ENCODE measurements at regions not wholly inside any gene's neighbourhood (a gene's known extent, or its start where the extent isn't known, plus 50 kb on each side); places are given as distances from the start of the nearest gene placed in this dataset.

DNA sequence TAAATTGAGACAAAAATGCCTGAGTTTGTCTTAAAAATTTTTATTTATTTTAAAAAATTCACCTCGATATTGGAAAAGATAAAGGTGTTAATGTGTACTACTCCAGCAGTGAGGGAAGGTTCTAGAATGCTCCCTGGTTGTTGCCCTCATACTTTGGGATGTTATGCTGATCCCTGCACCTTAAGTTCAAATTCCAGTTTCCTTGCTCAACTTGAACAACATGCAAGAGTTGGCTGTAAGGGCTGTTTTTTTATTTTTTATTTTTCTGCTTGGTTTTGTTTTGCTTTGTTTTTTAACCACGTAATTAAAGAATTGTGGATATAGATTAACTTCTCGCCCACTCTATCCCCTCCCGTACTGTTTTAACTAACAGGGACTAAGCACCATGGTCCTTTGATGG is 158.7 kb upstream of the CITED2 start:
- no peak for DNase-seq (ENCODE audit: low spot score in 2 of 2)
- peak overlapping the region; percentile 33 for H3K27ac ChIP-seq
- H3K4me3 ChIP-seq: no peak overlapping the region
- H3K9me3 ChIP-seq: no peaks in the 10 kb centered on the region
- H3K36me3 ChIP-seq: no peaks in the 10 kb centered on the region
- H3K27me3 ChIP-seq: no peaks in the 10 kb centered on the region
- 87% methylated on average over 4 of the region's 4 CpGs for whole genome bisulfite sequencing
- peaks cover 26% of the 10 kb centered on the region for H3K4me1 ChIP-seq
- no peak for TF ChIP-seq POLR2A (IDR thresholded peaks at IDR 0.05)
- TF ChIP-seq EP300 (IDR thresholded peaks at IDR 0.05): no peak
- TF ChIP-seq POLR2AphosphoS5 (IDR thresholded peaks at IDR 0.05): no peak
- TF ChIP-seq, protein P1, sequence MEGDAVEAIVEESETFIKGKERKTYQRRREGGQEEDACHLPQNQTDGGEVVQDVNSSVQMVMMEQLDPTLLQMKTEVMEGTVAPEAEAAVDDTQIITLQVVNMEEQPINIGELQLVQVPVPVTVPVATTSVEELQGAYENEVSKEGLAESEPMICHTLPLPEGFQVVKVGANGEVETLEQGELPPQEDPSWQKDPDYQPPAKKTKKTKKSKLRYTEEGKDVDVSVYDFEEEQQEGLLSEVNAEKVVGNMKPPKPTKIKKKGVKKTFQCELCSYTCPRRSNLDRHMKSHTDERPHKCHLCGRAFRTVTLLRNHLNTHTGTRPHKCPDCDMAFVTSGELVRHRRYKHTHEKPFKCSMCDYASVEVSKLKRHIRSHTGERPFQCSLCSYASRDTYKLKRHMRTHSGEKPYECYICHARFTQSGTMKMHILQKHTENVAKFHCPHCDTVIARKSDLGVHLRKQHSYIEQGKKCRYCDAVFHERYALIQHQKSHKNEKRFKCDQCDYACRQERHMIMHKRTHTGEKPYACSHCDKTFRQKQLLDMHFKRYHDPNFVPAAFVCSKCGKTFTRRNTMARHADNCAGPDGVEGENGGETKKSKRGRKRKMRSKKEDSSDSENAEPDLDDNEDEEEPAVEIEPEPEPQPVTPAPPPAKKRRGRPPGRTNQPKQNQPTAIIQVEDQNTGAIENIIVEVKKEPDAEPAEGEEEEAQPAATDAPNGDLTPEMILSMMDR (IDR thresholded peaks at IDR 0.05): no peak

DNA sequence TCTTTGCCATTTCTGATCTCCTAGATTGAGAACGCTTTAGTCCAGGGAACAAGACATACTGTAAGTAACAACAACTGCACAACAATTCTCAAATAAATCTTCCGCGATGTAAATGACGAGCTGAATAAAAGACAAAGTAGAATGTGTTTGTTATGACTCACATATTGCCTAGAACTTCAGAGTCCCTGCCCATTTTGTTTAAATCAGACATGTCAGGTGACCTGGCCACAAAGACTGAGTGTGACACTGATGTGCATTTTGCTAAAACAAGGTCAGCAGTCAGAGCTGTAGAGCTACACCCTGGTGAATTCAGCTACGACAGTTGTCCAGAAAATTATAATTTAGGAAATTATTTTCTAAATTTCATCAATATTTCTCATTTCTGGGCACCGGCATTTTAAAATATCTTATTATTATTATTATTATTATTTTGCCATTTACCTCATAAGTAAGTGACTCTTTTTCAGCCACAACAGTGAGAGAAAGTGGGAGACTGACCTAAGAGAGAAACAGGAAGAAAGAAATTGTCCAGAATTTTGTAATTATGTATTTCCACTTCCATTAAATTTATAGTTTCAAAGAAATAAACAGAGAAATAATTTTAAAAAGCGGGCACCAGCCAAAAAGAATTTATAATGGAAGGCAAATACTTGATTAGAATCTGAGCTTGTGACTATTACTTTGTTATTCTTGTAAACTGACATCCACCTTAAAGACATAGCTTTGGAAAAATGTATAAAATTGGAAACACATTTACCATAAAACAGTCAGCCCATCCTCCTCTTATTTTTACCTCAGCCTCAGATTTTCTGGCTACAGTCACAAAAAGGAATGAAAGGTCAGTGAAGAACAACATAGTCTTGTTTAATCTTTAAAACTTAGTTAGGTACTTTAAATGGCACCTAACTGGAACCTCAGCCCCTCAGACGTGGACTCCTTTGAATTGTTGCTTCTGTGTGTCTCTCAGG is 157.0 kb upstream of the CITED2 start:
- H3K4me1 ChIP-seq: peaks cover 26% of the 10 kb centered on the region
- H3K9me3 ChIP-seq: no peaks in the 10 kb centered on the region
- no peak overlapping the region for H3K4me3 ChIP-seq
- no peaks in the 10 kb centered on the region for H3K36me3 ChIP-seq
- H3K27me3 ChIP-seq: no peaks in the 10 kb centered on the region
- TF ChIP-seq POLR2AphosphoS5 (IDR thresholded peaks at IDR 0.05) (no peak), EP300 (IDR thresholded peaks at IDR 0.05) (no peak), POLR2A (IDR thresholded peaks at IDR 0.05) (no peak)
- TF ChIP-seq, protein P1 (IDR thresholded peaks at IDR 0.05): no peak
- 64% methylated on average over 8 of the region's 8 CpGs for WGBS
- DNase-seq (ENCODE audit: low spot score in 2 of 2): no peak
- H3K27ac ChIP-seq: no peak overlapping the region

DNA sequence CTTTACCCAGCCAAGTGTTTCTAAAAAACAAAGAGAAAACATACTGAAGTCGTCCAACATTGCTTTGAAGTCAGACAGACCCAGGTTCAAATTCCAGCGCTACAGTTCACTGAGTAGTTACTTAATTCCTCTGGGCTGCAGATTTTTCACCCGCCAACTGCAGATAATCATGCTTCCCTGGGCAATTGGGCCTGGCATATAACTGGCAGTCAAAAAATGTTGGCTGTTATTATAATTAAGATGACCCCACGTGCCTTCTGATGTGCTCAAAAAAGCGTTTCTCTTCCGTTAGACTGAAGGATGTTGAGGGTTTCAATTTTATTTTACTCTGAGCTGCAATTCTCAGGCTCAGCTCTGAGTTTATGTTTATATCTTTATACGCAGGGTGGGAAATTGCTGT is 156.1 kb upstream of the CITED2 start:
- Histone ChIP-seq H3K9me3 (no peaks in the 10 kb centered on the region), H3K36me3 (no peaks in the 10 kb centered on the region), H3K27me3 (no peaks in the 10 kb centered on the region), H3K27ac (no peak overlapping the region), H3K4me3 (no peak overlapping the region), H3K4me1 (peaks cover 26% of the 10 kb centered on the region)
- WGBS: 80% methylated on average over 7 of the region's 7 CpGs
- TF ChIP-seq, protein P1 (IDR thresholded peaks at IDR 0.05): no peak
- TF ChIP-seq POLR2A (IDR thresholded peaks at IDR 0.05) (no peak), EP300 (IDR thresholded peaks at IDR 0.05) (no peak), POLR2AphosphoS5 (IDR thresholded peaks at IDR 0.05) (no peak)
- DNase-seq (ENCODE audit: low spot score in 2 of 2): no peak

DNA sequence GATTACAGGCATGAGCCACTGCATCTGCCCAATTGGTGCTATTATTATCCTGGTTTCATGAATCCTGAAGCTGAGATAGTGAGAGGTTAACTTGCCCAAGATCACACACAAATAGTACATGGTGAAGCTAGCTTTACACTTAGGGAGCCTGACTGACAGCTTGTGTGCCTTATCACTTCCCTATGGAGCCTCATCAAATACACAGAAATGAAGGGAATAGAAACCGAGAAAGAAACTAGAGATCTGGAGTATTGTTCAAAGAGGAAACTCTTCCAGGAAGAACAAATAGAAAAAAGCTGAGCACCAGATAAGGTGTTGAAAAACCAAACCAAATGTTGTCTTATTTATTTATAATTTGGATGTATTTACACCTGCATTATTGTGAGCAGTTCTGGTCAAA is 155.0 kb upstream of the CITED2 start:
- TF ChIP-seq POLR2AphosphoS5 (IDR thresholded peaks at IDR 0.05) (no peak), POLR2A (IDR thresholded peaks at IDR 0.05) (no peak), EP300 (IDR thresholded peaks at IDR 0.05) (no peak)
- TF ChIP-seq, protein P1 (IDR thresholded peaks at IDR 0.05): no peak
- peaks cover 26% of the 10 kb centered on the region for H3K4me1 ChIP-seq
- no peaks in the 10 kb centered on the region for H3K9me3 ChIP-seq
- DNase-seq (ENCODE audit: low spot score in 2 of 2): no peak
- no peaks in the 10 kb centered on the region for H3K36me3 ChIP-seq
- WGBS: 94% methylated on average over 1 of the region's 1 CpG
- H3K4me3 ChIP-seq: no peak overlapping the region
- H3K27me3 ChIP-seq: no peaks in the 10 kb centered on the region
- no peak overlapping the region for H3K27ac ChIP-seq

DNA sequence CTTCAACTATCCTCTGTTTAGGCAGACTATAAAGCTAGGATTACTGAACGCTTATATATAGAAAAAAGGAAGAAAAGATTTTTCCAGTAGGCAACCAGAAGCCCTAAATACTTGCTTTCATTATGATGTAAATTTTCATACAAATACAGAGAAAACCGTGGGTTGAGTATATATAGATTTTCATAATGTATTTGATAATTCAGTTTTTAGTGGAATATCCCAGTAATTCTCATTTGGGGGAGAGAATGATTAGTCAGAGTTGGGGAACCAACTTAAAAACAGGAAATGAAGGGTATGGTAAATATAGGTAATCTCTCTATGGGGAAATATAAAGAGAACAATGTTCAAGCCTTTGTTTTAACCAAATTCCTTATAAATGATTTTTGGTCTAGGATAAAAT is 154.0 kb upstream of the CITED2 start:
- no peak overlapping the region for H3K27ac ChIP-seq
- no peak for TF ChIP-seq POLR2A (IDR thresholded peaks at IDR 0.05)
- no peak for TF ChIP-seq POLR2AphosphoS5 (IDR thresholded peaks at IDR 0.05)
- WGBS: 86% methylated on average over 2 of the region's 2 CpGs
- DNase-seq (ENCODE audit: low spot score in 2 of 2): no peak
- H3K27me3 ChIP-seq: no peaks in the 10 kb centered on the region
- H3K4me1 ChIP-seq: peaks cover 17% of the 10 kb centered on the region
- H3K36me3 ChIP-seq: no peaks in the 10 kb centered on the region
- H3K9me3 ChIP-seq: no peaks in the 10 kb centered on the region
- H3K4me3 ChIP-seq: no peak overlapping the region
